ENCODE measurements at regions not wholly inside any gene's neighbourhood (a gene's known extent, or its start where the extent isn't known, plus 50 kb on each side); places are given as distances from the start of the nearest gene placed in this dataset.

DNA sequence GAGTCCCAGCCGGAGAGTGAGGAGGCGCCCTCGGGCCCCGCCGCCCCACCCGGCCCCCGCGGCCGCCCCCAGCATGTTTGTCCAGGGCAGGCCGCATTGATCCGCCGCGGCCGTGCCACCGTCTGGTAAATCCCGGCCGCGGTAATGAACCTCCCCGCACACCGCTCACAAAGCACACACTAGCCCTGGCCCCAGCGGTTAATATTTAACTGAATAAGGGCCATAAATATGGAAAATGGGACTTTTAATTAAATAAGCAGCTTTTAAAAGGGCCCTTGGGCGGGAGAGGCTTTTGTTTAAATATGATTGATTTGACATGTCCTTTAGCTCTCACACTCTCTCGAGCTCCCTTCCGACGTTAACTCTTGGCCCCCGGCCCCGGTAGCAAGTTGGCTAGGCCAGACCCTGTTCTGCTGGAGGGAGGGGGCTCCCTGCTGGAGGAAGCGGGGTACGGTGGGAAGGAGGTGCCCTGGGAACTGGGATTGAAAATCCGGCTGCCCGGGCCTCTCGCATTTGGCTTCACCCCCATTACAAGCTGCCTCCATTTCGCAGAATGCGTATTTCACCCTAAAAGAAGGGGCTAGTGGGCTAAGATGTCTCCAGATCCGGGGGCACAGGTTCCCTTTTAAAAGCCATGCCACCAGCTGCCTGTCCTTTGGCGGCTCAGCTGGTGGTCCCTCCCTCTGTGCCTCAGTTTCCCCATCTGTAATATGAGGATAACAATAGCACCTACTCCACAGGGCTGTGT, 199.8 kb downstream of the RBM19 start:
- H3K4me3 ChIP-seq (ENCODE audit: low read depth, low read length): no peak overlapping the region
- DNase-seq (ENCODE audit: low read depth): no peak
- TF ChIP-seq, protein P1, sequence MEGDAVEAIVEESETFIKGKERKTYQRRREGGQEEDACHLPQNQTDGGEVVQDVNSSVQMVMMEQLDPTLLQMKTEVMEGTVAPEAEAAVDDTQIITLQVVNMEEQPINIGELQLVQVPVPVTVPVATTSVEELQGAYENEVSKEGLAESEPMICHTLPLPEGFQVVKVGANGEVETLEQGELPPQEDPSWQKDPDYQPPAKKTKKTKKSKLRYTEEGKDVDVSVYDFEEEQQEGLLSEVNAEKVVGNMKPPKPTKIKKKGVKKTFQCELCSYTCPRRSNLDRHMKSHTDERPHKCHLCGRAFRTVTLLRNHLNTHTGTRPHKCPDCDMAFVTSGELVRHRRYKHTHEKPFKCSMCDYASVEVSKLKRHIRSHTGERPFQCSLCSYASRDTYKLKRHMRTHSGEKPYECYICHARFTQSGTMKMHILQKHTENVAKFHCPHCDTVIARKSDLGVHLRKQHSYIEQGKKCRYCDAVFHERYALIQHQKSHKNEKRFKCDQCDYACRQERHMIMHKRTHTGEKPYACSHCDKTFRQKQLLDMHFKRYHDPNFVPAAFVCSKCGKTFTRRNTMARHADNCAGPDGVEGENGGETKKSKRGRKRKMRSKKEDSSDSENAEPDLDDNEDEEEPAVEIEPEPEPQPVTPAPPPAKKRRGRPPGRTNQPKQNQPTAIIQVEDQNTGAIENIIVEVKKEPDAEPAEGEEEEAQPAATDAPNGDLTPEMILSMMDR (IDR thresholded peaks at IDR 0.05; ENCODE audit: insufficient read depth, low read depth, low read length, missing control alignments): no peak

DNA sequence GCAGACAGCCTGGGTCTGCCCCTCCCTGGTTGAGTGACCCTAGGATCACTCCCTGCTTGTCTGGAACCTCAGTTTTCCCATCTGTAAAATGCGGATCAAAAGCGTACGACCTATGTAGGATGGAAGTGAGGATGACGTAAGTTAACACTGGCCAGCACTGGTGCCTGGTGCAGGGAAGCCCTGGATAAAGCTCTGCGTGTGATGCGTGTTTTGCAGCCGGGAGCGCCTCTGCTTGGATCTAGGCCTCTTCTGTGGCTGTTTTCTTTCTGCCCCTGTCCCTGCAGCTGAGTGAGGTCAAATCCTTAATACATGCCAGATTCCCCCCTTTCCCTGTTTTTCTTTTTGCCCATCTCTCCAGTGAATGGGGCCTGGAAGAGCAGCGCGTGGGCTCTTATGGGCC, 201.5 kb downstream of the RBM19 start:
- TF ChIP-seq, protein P1 (IDR thresholded peaks at IDR 0.05; ENCODE audit: insufficient read depth, low read depth, low read length, missing control alignments): no peak
- no peak overlapping the region for H3K4me3 ChIP-seq (ENCODE audit: low read depth, low read length)
- DNase-seq (ENCODE audit: low read depth): no peak

DNA sequence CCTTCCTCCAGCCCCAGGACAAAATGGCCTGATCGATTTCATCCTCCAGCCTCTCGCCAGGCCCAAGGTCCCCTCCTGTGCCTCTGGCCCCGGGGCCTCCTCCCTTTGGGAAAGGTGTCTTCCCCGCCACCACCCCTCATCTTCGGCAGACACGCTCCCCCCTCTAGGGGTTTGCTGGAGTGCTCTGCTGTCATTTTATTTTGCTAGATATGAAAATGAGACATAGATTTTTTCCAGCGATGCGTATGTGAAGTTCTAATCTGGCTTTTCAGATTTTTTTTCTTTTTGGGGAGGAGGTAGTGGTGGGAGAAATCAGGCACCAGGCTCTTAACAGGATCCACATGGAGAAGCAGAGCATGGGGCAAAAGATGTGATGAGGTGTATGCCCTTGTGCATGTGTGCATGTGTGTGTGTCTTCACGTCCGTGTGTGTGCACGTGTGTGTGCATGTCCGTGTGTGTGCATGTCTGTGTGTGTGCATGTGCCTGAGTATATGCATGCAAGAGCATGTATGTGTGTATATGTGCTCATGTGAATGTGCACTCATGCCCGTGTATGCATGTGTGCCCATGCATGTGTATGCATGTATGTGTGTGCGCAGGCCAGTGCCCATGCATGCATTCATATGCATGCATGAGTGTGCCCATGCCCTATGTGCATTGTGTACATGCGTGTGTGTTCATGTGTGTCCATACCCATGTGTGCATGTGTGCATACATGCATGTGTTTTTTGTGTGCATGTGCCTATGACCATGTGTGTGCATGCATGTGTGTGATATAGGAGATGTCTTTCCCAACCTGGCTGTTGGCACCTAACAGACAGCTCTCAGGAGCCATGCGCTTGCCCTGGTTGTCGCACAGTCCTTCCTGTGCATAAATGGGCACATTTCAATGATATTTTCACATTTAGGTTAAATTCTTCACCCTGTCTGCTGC, 203.0 kb downstream of the RBM19 start:
- TF ChIP-seq, protein P1 (IDR thresholded peaks at IDR 0.05; ENCODE audit: insufficient read depth, low read depth, low read length, missing control alignments): no peak
- no peak for DNase-seq (ENCODE audit: low read depth)
- H3K4me3 ChIP-seq (ENCODE audit: low read depth, low read length): no peak overlapping the region

DNA sequence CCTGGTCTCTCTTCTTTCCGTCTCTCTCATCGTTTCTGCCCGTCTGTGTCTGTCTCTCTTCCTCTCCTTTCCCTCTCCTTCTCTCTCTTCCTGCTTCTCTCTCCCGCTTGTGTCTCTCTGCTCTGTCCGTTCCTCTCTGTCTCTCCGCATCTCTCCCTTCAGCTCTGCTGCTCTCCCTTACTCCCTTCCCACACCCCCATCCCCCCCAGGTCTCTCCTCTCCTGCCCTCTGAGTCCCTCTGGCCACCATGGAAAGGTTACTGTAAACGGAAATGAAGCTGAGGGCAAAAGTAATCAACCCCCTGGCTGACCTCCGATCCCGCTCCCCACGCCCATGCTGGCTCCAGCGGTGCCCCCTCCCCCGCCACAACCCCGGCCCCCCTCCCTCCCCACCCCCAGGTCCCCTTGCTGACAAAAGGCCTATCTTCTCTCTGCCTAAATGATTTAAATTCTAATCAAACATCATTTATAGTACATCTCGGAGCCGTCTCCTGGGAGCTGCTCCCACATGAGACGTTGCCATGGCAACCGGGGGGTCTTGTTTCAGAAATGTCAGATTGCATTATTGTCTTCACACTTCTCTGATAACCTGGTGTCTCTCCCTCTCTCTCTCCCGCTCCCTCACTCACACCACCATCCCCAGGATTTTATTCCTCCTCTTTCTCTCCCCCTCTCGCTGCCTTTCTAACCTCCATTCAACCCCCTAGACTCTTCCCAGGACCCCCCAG, 203.8 kb downstream of the RBM19 start:
- DNase-seq (ENCODE audit: low read depth): no peak
- TF ChIP-seq, protein P1 (IDR thresholded peaks at IDR 0.05; ENCODE audit: insufficient read depth, low read depth, low read length, missing control alignments): no peak
- H3K4me3 ChIP-seq (ENCODE audit: low read depth, low read length): no peak overlapping the region

DNA sequence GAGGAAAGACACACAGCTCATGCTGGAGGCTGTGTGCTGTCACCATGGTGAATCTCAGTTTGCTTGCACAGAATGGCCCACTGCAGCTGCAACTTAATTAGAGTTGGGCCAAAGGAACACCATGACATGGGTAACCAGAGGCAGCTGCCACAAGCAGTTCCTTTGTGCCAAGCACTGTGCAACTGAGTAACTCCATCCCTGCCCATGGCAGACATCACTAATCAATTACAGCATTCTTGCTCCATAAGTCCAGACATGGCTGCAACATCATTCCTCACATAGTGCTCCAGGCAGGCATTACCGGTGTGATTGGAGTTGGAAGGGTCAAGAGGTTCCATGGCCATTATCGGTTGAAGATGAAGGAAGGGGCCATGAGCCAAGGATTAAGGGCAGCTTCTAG, 207.0 kb downstream of the RBM19 start:
- TF ChIP-seq, protein P1 (IDR thresholded peaks at IDR 0.05; ENCODE audit: insufficient read depth, low read depth, low read length, missing control alignments): no peak
- no peak for DNase-seq (ENCODE audit: low read depth)
- H3K4me3 ChIP-seq (ENCODE audit: low read depth, low read length): no peak overlapping the region

DNA sequence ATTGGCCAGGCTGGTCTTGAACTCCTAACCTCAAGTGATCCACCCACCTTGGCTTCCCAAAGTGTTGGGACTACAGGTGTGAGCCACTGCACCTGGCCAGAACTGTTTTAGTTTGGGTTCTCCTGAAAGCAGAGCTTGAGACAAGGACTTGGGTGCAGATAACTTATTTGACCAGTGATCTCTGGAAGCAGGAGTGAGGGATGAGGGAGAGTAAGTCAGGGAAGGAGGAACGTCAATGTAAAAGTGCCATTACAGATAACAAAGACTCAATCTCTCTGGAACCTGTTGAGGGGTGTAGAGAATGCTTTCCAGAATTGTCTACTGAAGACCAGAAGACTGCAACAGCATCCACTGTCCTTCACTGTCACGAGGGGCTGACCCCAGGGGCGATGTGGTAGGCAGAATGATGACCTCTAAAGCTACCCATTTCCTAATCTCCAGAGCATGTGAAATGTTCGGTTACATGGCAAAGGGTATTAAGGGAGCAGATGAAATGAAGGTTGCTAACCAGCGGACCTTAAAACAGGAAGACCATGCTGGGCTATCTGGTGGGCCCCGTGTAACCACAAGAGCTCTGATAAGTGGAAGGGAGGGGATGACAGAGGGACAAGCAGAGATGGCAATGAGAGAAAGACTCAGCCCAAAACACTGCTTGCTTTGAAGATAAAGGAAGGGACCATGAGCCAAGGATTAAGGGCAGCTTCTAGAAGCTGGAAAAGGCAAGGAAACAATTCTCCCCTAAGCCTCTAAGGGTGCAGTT, 207.8 kb downstream of the RBM19 start:
- TF ChIP-seq, protein P1 (IDR thresholded peaks at IDR 0.05; ENCODE audit: insufficient read depth, low read depth, low read length, missing control alignments): no peak
- DNase-seq (ENCODE audit: low read depth): no peak
- no peak overlapping the region for H3K4me3 ChIP-seq (ENCODE audit: low read depth, low read length)

Data from GM12865 (cell line).